GM12874 (cell line): ENCODE measurements at regions not wholly inside any gene's neighbourhood (a gene's known extent, or its start where the extent isn't known, plus 50 kb on each side); places are given as distances from the start of the nearest gene placed in this dataset.

ENCODE experiments used
- TF ChIP-seq, protein P1 (sequence below): IDR thresholded peaks from 2 replicates; pipeline ENCODE4 v1.5.1; 2011; ENCODE audit warnings: low read depth, mild to moderate bottlenecking, control low read depth, low read length, moderate library complexity; ENCODE audit not compliant: insufficient read depth

DNA sequence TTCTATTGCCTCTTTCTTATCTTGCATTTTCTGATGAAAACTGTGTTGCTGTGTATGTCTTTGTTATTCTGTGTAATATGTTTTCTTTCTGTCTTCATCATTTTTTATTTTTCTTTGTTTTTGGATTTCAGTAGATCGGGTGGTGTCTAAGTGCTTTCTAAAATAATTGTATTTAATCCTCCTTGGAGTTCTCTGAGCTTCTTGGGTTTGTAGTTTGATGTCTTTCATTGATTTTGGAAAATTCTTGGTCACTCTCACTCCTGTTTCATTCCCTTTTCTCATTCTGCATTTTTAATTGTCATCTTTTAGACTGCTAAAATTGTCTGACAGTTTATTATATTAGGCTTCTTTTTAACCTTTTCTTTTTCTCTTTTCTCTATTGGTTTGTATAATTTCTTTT is 560.5 kb downstream of the IRX1 start:
- TF ChIP-seq, protein P1, sequence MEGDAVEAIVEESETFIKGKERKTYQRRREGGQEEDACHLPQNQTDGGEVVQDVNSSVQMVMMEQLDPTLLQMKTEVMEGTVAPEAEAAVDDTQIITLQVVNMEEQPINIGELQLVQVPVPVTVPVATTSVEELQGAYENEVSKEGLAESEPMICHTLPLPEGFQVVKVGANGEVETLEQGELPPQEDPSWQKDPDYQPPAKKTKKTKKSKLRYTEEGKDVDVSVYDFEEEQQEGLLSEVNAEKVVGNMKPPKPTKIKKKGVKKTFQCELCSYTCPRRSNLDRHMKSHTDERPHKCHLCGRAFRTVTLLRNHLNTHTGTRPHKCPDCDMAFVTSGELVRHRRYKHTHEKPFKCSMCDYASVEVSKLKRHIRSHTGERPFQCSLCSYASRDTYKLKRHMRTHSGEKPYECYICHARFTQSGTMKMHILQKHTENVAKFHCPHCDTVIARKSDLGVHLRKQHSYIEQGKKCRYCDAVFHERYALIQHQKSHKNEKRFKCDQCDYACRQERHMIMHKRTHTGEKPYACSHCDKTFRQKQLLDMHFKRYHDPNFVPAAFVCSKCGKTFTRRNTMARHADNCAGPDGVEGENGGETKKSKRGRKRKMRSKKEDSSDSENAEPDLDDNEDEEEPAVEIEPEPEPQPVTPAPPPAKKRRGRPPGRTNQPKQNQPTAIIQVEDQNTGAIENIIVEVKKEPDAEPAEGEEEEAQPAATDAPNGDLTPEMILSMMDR = no peak

DNA sequence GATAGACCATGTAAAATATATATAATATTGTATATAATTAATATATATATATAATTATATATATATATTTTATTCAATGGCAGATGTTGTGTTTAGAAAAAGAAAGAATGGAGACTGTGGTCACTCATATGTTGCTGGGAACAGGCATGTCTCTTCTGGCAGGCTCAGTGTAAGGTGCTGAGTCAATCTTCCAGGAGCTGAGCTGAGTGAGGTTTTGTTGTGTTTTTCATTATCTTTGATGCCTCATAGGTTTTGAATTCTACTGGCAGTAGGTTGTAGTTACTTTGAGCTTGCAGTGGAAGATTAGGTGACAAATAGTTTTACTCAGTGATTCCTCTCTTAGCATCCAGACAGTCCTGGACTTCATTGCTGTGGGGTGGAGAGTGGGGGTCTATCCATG is 561.3 kb downstream of the IRX1 start:
- TF ChIP-seq, protein P1 = no peak

DNA sequence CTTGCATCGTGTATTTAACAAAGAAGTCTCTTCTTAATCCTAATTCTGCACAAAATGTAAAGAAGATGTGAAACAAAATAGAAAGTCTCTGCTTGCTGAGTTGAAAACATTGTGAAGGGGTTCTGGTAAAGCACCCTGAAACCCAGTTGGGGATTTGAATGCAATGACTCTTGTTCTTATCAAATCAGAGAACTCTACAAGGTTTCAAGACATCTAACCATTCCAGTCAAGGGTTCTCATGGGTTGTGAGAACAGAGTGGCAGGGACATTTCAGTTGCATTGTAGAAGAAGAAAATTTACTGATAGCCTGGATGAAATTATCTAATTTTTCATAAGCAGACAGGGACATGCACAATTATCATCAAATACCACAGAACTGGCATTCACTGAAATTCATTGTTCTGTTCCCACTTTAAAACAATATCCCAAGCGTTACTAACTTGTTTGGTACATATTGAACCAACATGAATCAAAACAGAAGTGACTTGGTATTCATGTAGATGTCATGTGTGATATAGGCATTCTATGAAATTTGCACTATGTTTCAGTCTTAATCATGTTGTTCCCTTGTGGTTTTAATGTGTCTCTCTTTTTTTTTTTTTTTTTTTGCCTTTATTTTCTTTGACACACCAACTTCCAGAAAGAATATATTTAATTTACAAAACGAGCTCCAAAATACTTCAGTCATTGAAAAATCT is 563.3 kb downstream of the IRX1 start:
- TF ChIP-seq, protein P1 = no peak

DNA sequence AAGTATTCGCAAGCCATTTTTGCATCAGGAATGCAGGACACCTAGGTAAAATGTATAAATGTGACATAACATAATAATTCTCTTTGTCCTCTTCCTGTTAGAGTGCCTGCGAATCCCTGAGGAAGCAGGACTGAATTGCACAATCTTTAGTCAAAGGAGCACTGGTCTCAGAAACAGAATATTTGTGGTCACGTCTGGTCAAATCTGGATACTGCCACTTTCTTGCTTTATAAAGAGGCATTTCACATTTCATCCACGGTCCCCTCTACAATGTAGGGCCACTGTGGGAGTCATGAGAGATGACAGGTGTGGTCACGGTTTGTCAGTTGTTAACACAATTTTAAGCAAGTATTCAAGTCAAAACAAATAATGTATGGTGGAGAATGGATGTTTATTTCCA is 564.0 kb downstream of the IRX1 start:
- TF ChIP-seq, protein P1 = no peak

DNA sequence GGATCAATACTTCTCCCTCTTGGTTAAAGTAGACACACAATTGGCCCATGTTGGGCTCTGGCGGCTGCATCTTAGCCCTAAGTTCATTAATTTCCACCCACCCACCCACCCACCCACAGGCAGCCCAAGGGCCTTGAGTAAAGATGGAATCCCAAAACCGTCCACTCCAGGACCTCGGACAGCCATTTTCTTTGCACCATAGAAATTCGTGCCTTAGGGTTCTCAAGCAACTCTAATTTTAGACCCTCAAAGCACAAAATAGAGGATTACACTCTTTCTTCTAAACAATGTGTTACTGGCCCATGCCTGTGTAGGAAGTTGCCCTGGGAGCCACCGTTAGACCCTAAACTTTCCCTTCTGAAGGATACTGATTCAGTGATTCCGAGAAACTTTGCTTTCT is 568.5 kb downstream of the IRX1 start:
- TF ChIP-seq, protein P1 = no peak

DNA sequence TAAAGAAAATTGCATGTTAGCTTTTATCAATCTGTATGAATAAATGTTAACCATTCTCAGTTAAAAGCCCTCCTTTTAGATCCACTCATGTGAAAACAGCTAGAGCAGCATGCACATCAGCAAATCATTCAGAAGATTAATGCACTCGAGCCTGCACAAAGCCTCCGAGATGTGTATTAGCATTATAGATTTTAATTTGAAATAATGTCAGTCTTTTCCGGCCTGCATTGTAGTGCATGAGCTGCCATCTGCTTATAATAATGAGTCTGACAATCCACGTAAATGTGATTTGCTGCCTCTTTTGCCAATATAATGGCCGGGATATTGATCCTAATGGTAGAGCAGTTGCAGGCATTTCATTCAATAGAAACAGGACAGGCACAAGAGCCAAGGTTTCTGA is 585.1 kb downstream of the IRX1 start:
- TF ChIP-seq, protein P1 = no peak

DNA sequence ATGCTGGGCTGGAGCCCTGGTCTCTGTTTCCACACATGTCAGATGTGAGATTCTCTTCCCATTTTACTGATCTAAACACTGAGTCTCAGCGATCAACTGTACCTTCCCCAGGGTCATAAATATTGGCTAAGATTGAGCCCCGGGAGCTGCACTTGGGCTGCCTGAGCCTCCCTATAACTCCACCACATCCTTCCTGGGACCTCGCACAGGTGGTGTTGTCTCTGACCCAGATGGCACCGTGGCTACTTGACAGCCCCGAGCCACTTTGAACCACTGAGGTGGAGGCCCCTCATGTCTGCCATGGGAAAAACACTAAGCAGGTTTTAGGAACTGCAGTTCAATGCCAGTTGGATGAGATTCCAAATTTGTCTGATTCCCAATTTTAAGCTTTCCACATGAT is 586.5 kb downstream of the IRX1 start:
- TF ChIP-seq, protein P1 = no peak

DNA sequence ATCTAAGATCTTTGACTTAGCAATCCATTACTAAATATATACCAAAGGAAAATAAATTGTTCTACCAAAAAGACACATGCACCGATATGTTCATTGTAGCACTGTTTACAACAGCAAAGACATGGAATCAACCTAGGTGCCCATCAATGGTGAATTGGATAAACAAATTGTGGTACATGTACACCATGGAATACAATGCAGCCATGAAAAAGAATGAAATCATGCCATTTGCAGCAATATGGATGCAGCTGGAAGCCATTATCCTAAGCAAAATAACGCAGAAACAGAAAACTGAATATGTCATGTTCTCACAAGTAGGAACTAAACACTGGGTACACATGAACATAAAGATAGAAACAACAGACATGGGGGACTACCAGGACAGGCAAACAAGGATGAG is 589.5 kb downstream of the IRX1 start:
- TF ChIP-seq, protein P1 = no peak
